SK-N-MC (cell line): ENCODE measurements at regions not wholly inside any gene's neighbourhood (a gene's known extent, or its start where the extent isn't known, plus 50 kb on each side); places are given as distances from the start of the nearest gene placed in this dataset.

Experiments used
- EZH2 ChIP-seq: fragments of 200-600 bp; sonication (generic); IDR thresholded peaks from one replicate; pipeline ENCODE4 v1.6.1; 2017; ENCODE audit warnings: antibody characterized with exemption
- POLR2AphosphoS5 ChIP-seq: IDR thresholded peaks from 2 replicates; pipeline ENCODE4 v1.6.1; 2012; ENCODE audit warnings: mild to moderate bottlenecking, low read depth, low read length, borderline replicate concordance

DNA sequence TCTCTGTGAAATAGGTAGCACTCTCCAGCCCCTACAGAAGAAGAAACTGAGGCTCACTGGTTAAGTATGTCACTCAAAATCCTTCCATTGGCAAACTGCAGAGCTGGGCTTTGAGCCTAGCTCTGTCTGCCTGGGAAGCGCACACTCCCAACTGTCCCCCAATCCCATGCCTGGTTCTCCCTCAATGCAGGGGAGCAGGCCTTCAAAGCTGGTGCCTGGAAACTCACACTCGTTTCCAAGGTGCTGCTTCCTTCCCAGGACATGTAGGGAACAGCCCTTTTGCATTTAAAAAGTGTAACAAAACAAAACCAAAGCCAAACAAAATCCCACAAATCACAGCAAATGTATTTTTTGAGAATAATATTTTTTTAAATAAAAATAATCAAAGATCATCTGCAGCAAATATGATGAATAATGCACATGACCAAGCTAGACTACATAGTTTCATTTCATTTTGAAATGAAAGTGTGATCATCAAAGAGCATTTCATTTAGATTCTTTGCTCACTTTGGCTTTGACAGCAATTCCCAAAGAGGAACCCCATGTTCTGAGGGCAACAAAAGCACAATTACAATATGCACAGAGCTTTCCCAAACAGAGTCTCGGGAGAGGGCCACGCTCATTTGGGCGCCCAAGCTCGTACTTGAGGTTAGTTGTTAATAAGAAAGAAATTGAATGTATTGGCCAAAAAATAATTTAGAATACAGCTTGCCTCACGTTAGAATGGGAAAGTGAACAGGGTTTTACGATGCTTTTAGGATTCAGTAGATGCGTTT lies 96.7 kb upstream of the ACKR3 start:
- TF ChIP-seq POLR2AphosphoS5, result no peak
- no peak for TF ChIP-seq EZH2
